Chondrocyte (in vitro differentiated cells): ENCODE measurements at regions not wholly inside any gene's neighbourhood (a gene's known extent, or its start where the extent isn't known, plus 50 kb on each side); places are given as distances from the start of the nearest gene placed in this dataset.
"Not testable (repeated sequence)": the region's sequence is repeated elsewhere in the genome, so short reads cannot be mapped to it uniquely, and the experiment has no call there.

Source experiments
- DNase-seq: peaks from one replicate; pipeline ENCODE4 v3.0.0; 2021; ENCODE audit warnings: mixed read lengths, low spot score
- H3K27ac Mint-ChIP-seq: one replicate; pipeline ENCODE4 v1.8.0; 2021; ENCODE audit warnings: mild to moderate bottlenecking, moderate library complexity, mixed read lengths; ENCODE audit not compliant: unreplicated experiment
- H3K27me3 Mint-ChIP-seq: 2 replicates; pipeline ENCODE4 v1.8.0; 2021; ENCODE audit warnings: low read depth, mixed read lengths
- H3K36me3 Mint-ChIP-seq: 2 replicates; pipeline ENCODE4 v1.8.0; 2021; ENCODE audit warnings: low read depth, mixed read lengths
- H3K4me1 Mint-ChIP-seq: 2 replicates; pipeline ENCODE4 v1.8.0; 2021; ENCODE audit warnings: low read depth, mild to moderate bottlenecking, mixed read lengths
- H3K4me3 Mint-ChIP-seq: one replicate; pipeline ENCODE4 v1.8.0; 2021; ENCODE audit warnings: mild to moderate bottlenecking, moderate library complexity, mixed read lengths; ENCODE audit not compliant: unreplicated experiment
- H3K9me3 Mint-ChIP-seq: 2 replicates; pipeline ENCODE4 v1.8.0; 2021; ENCODE audit warnings: low read depth, mixed read lengths
- CTCF ChIP-seq: fragments of 200-600 bp; sonication (generic); IDR thresholded peaks from 2 replicates; pipeline ENCODE4 v1.5.0; 2021; ENCODE audit warnings: antibody characterized with exemption, mild to moderate bottlenecking, moderate library complexity

- peak overlapping the region; percentile 25 for H3K4me3 Mint-ChIP-seq
- TF ChIP-seq CTCF: no peak
- H3K4me1 Mint-ChIP-seq: peaks cover 13% of the 10 kb centered on the region
- H3K36me3 Mint-ChIP-seq: no peaks in the 10 kb centered on the region
- H3K27ac Mint-ChIP-seq: no peak overlapping the region
- peaks cover 8% of the 10 kb centered on the region for H3K9me3 Mint-ChIP-seq
- H3K27me3 Mint-ChIP-seq: no peaks in the 10 kb centered on the region
- no peak for DNase-seq
These were observed 148.8 kb upstream of the ATF7IP start for GRCh38 chr12:14216405-14217294.

GRCh38 chr12:14219156-14219555 lies 146.3 kb upstream of the ATF7IP start:
- DNase-seq: no peak
- no peaks in the 10 kb centered on the region for H3K27me3 Mint-ChIP-seq
- no peak for TF ChIP-seq CTCF
- H3K9me3 Mint-ChIP-seq: peaks cover 8% of the 10 kb centered on the region
- H3K27ac Mint-ChIP-seq: no peak overlapping the region
- peaks cover 5% of the 10 kb centered on the region for H3K4me1 Mint-ChIP-seq
- H3K4me3 Mint-ChIP-seq: no peak overlapping the region
- H3K36me3 Mint-ChIP-seq: no peaks in the 10 kb centered on the region

GRCh38 chr12:14219670-14220069 lies 145.8 kb upstream of the ATF7IP start:
- H3K27ac Mint-ChIP-seq, H3K36me3 Mint-ChIP-seq, H3K27me3 Mint-ChIP-seq, H3K4me1 Mint-ChIP-seq, H3K4me3 Mint-ChIP-seq, H3K9me3 Mint-ChIP-seq, DNase-seq: not testable (repeated sequence)

- H3K4me1 Mint-ChIP-seq: no peaks in the 10 kb centered on the region
- H3K27ac Mint-ChIP-seq: no peak overlapping the region
- peaks cover 11% of the 10 kb centered on the region for H3K9me3 Mint-ChIP-seq
- no peak overlapping the region for H3K4me3 Mint-ChIP-seq
- H3K27me3 Mint-ChIP-seq: peaks cover 4% of the 10 kb centered on the region
- no peak for DNase-seq
- TF ChIP-seq CTCF: no peak
- no peaks in the 10 kb centered on the region for H3K36me3 Mint-ChIP-seq
These were observed 140.4 kb upstream of the ATF7IP start for GRCh38 chr12:14225064-14225463.

GRCh38 chr12:14235176-14235575 lies 130.3 kb upstream of the ATF7IP start:
- H3K27ac Mint-ChIP-seq, H3K4me3 Mint-ChIP-seq, DNase-seq, H3K36me3 Mint-ChIP-seq, H3K27me3 Mint-ChIP-seq: not testable (repeated sequence)
- H3K9me3 Mint-ChIP-seq: peaks cover 19% of the 10 kb centered on the region
- H3K4me1 Mint-ChIP-seq: peaks cover 12% of the 10 kb centered on the region

GRCh38 chr12:14236641-14237040 lies 128.8 kb upstream of the ATF7IP start:
- not testable (repeated sequence) for H3K4me3 Mint-ChIP-seq, H3K36me3 Mint-ChIP-seq, DNase-seq, H3K27me3 Mint-ChIP-seq, H3K27ac Mint-ChIP-seq, H3K9me3 Mint-ChIP-seq
- peaks cover 14% of the 10 kb centered on the region for H3K4me1 Mint-ChIP-seq
